Fibroblast of pulmonary artery (primary cell): ENCODE measurements at regions not wholly inside any gene's neighbourhood (a gene's known extent, or its start where the extent isn't known, plus 50 kb on each side); places are given as distances from the start of the nearest gene placed in this dataset.

Experiments
- DNase-seq: peaks from one replicate; pipeline ENCODE4 v3.0.0-alpha.2; 2010; ENCODE audit warnings: low read depth
- H3K4me3 ChIP-seq: replicated peaks from 2 replicates; pipeline ENCODE4 v1.5.1; 2011; ENCODE audit warnings: low read depth, mild to moderate bottlenecking, control low read depth, low read length, moderate library complexity
- TF ChIP-seq, protein P1 (sequence below): IDR thresholded peaks from 2 replicates; pipeline ENCODE4 v1.5.1; 2011; ENCODE audit warnings: mild to moderate bottlenecking, control low read depth, low read length, inconsistent platforms; ENCODE audit errors: missing control alignments

DNA sequence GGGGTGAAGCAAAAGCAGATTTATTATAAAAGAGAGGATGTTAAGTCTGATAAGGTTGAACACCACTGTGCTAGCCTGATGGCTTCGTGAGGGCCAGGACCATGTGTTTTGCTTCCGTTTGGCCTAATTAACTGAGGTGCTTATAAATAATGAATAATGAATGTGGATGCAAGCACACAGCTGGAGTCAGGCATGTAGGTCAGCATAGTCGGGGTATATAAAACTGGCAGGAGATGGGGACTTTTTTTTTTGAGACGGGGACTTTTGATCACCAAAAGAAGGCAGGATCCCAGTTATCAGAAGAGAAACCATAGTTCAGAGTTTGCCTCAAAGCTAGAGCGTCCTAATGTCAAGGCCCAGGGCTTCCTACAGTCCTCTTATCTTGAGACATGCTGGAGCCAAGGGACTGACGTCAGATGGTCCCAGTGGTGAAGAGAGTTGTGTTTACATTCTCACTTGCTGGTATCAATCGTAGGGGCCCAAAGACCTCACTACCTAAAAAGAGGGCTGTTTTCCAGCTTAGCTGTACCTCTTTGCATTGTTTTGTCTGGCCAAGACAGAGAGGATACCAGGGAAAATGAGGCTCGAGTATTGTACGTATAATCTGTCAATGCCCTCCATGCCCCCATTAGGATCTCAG, 50.4 kb downstream of the RTL9 start:
- TF ChIP-seq, protein P1, sequence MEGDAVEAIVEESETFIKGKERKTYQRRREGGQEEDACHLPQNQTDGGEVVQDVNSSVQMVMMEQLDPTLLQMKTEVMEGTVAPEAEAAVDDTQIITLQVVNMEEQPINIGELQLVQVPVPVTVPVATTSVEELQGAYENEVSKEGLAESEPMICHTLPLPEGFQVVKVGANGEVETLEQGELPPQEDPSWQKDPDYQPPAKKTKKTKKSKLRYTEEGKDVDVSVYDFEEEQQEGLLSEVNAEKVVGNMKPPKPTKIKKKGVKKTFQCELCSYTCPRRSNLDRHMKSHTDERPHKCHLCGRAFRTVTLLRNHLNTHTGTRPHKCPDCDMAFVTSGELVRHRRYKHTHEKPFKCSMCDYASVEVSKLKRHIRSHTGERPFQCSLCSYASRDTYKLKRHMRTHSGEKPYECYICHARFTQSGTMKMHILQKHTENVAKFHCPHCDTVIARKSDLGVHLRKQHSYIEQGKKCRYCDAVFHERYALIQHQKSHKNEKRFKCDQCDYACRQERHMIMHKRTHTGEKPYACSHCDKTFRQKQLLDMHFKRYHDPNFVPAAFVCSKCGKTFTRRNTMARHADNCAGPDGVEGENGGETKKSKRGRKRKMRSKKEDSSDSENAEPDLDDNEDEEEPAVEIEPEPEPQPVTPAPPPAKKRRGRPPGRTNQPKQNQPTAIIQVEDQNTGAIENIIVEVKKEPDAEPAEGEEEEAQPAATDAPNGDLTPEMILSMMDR: no peak
- peak; percentile 66 for DNase-seq
- H3K4me3 ChIP-seq: no peak overlapping the region

DNA sequence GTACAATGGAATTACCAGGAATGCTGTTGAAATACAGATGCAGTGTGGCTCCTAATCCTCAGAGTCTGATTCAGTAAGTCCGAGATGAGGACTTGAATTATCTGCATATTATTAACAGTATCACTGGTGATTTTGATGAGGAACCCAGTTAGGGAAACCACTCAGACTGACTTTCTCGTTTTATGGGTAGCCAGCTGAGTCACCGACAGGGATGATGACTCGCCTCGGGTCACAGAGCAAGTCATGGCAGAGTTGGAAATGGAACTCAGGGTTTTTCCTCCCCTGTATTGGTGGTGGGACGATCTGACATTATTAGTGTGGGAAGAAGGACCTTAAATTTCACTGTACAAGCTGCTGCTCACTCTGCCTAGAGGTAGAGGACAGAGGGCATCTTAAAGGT, 51.3 kb downstream of the RTL9 start:
- no peak overlapping the region for H3K4me3 ChIP-seq
- no peak for DNase-seq
- TF ChIP-seq, protein P1: no peak

DNA sequence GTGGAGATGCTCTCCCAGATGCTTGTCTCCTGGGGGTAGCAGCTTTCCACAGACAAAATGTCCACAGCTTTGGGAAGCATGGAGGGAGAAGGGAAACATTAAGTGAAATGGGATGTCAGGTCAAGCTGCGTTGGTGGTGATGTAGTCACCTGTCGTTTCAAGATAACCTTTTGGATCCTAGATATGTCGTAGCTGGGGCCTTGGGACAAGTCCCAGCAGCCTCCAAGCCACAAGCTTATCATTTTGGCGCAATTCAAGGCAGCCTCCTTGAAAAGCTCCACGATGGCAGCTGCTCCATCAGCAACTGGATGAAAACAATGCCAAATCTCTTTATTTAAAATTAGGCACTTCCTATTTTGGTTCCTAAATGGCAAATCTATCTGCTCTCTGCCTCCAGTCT, 52.0 kb downstream of the RTL9 start:
- no peak overlapping the region for H3K4me3 ChIP-seq
- TF ChIP-seq, protein P1: no peak
- no peak for DNase-seq

DNA sequence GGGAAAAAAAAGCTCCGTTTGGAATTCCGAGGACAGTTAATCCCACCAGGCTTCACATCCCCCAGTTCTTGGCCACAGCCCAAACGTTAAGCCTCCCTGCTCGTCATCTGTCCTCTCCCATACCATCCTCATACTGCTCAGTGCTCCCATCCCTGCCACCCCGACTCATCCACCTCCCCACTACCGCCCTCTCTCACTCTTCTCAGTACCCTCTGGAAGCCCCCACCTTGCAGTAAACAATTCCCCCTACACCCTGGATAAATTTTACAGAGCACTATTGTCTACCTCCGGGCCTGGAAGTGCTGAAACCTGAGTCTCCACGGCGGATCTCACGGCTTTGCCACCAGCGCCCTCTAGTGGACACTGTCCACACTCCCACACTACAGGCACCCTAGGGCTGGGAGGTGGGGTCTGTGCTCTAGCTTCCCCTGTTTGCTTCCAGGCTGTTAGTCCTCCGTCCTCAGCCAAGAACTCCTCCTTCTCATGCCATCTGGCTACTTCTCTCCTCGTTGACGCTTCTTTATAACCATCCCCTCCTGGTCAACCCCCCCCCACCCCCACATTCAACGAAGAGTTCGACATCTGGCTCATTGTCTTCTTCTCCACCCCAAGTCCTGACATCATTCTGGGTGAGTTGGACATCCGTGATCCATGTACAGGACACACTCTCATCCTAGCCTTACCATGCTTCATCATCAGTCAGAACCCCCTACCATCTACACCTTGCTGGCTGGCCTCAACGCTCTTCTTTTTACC, 54.5 kb downstream of the RTL9 start:
- peak; percentile 73 for DNase-seq
- no peak overlapping the region for H3K4me3 ChIP-seq
- TF ChIP-seq, protein P1: peak; percentile 70

DNA sequence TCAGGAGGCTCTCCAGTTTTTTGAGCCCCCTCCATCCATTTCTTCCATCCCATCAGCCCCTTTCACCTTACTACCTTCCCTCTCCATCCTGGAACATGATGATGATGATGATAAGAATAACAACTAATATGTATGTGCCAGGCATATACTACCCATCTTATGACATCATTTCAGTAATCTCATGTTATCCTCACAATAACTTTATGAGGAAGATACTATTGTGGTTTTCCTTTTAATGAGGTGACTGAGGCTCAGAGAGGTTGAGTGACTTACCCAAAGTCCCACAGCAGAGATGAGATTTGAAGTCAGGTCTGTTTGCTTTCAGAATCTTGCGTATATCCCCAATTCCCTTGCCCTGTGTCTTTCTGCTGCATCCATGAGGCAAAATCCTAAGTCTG, 55.1 kb downstream of the RTL9 start:
- no peak for DNase-seq
- TF ChIP-seq, protein P1: no peak
- H3K4me3 ChIP-seq: no peak overlapping the region

DNA sequence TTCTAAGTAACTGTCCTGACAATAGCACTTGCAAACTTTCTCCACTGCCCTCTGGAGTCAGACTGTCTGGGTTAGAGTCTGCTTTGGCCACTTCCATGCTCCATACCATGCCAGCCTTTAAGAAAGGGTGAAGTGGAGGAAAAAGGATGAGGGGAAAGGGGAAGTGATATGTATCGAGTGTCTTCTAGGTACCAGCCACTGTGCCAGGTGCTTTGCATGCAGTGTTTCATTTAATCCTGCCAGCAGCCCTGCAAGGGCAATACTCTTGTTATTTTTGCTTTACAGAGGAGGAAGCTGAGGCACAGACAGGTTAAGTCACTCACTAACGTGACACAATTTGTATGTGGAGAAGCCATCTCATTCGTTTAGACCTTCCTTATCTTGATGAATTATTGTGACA, 55.6 kb downstream of the RTL9 start:
- no peak for DNase-seq
- no peak overlapping the region for H3K4me3 ChIP-seq
- TF ChIP-seq, protein P1: no peak
